H1 (cell line): ENCODE measurements at regions not wholly inside any gene's neighbourhood (a gene's known extent, or its start where the extent isn't known, plus 50 kb on each side); places are given as distances from the start of the nearest gene placed in this dataset.

ENCODE experiments used
- CTCF ChIA-PET: fragments of 300-600 bp; sonication (Branson Sonifier 250); formaldehyde crosslinking; loops from one replicate; lab custom pipeline; 2021; ENCODE audit not compliant: partially characterized antibody; lab: Charles Lee
- POLR2A ChIA-PET: fragments of 300-600 bp; sonication (Branson Sonifier 250); formaldehyde crosslinking; loops from one replicate; lab custom pipeline; 2021; ENCODE audit warnings: inconsistent platforms; ENCODE audit not compliant: partially characterized antibody; lab: Charles Lee
- DNase-seq, 2 experiments: peaks; one replicate each; pipeline versions ENCODE4 v3.0.0 to v3.0.0-alpha.2; 2010 to 2022; ENCODE audit warnings: low spot score in 2 of 2, low read depth in 1 of 2, mixed read lengths in 1 of 2
- FAIRE-seq: peaks from 2 replicates; lab custom pipeline; 2011; peaks lifted over from hg19 to GRCh38; lab: Jason Lieb, UNC
- H2AFZ ChIP-seq: 2 replicates; pipeline ENCODE4 v1.8.1; 2012; ENCODE audit warnings: low read length, inconsistent platforms
- H2AK5ac ChIP-seq: 2 replicates; pipeline ENCODE4 v1.6.1; 2013; ENCODE audit warnings: low read depth, low read length
- H2BK120ac ChIP-seq: replicated peaks from 2 replicates; pipeline ENCODE3; 2013; ENCODE audit warnings: low read depth, low read length, inconsistent platforms
- H2BK12ac ChIP-seq: 2 replicates; pipeline ENCODE4 v1.6.1; 2013; ENCODE audit warnings: low read depth, low read length
- H2BK15ac ChIP-seq: 2 replicates; pipeline ENCODE4 v1.6.1; 2013; ENCODE audit warnings: low read length
- H2BK20ac ChIP-seq: 2 replicates; pipeline ENCODE4 v1.6.1; 2013; ENCODE audit warnings: low read length
- H2BK5ac ChIP-seq: 2 replicates; pipeline ENCODE4 v1.6.1; 2013; ENCODE audit warnings: low read depth, low read length
- H3K14ac ChIP-seq: 2 replicates; pipeline ENCODE4 v1.6.1; 2013; ENCODE audit warnings: inconsistent platforms; ENCODE audit not compliant: insufficient read length
- H3K18ac ChIP-seq: 2 replicates; pipeline ENCODE4 v1.6.1; 2013; ENCODE audit warnings: low read length; ENCODE audit errors: extremely low read depth
- H3K23ac ChIP-seq: 2 replicates; pipeline ENCODE4 v1.6.1; 2013; ENCODE audit warnings: inconsistent platforms; ENCODE audit not compliant: insufficient read length
- H3K23me2 ChIP-seq: 2 replicates; pipeline ENCODE4 v1.6.1; 2013; ENCODE audit warnings: low read depth, low read length
- H3K27ac ChIP-seq: 2 replicates; pipeline ENCODE4 v1.6.1; 2011; ENCODE audit warnings: low read depth, low read length, inconsistent platforms
- H3K27me3 ChIP-seq, 4 experiments: replicated peaks in 1 of 4; 1 replicate in 1 of 4; 2 replicates in 3 of 4; pipeline versions ENCODE4 v1.6.1 to v1.8.1; 2011 to 2013; ENCODE audit warnings: low read length in 3 of 4, mild to moderate bottlenecking in 3 of 4, inconsistent platforms in 2 of 4, mixed read lengths in 2 of 4, moderate library complexity in 1 of 4; ENCODE audit not compliant: control insufficient read depth in 3 of 4, insufficient read depth in 3 of 4; ENCODE audit errors: extremely low read depth in 1 of 4
- H3K36me3 ChIP-seq, 4 experiments: 2 replicates each; pipeline versions ENCODE4 v1.6.1 to v1.8.1; 2011 to 2013; ENCODE audit warnings: mild to moderate bottlenecking in 4 of 4, low read length in 3 of 4, moderate library complexity in 2 of 4, control low read depth in 1 of 4, inconsistent platforms in 1 of 4; ENCODE audit not compliant: insufficient read depth in 4 of 4, control insufficient read depth in 2 of 4
- H3K4ac ChIP-seq: replicated peaks from 2 replicates; pipeline ENCODE3; 2013; ENCODE audit warnings: low read length, low read depth, mixed read lengths, inconsistent platforms; ENCODE audit not compliant: insufficient read length
- H3K4me1 ChIP-seq, 4 experiments: replicated peaks in 1 of 4; 1 replicate in 1 of 4; 2 replicates in 3 of 4; pipeline versions ENCODE4 v1.6.1 to v1.8.1; 2011 to 2013; ENCODE audit warnings: low read length in 3 of 4, inconsistent platforms in 2 of 4, mixed read lengths in 1 of 4; ENCODE audit not compliant: insufficient read depth in 4 of 4, control insufficient read depth in 3 of 4
- H3K4me2 ChIP-seq, 2 experiments: 2 replicates each; pipeline versions ENCODE4 v1.6.1 to v1.8.1; 2011 to 2013; ENCODE audit warnings: low read depth in 2 of 2, low read length in 2 of 2, control low read depth in 1 of 2, inconsistent platforms in 1 of 2, mild to moderate bottlenecking in 1 of 2; ENCODE audit not compliant: insufficient read depth in 1 of 2
- H3K4me3 ChIP-seq, 4 experiments: fragments of 200-600, 300-600 bp in 1 of 4; sonication (generic), shearing (Covaris generic), sonication (Bioruptor Twin) in 1 of 4; 2 replicates each; pipeline versions ENCODE4 v1.5.1 to v1.8.1; 2011 to 2016; ENCODE audit warnings: low read length in 4 of 4, low read depth in 3 of 4, control low read depth in 2 of 4, inconsistent platforms in 2 of 4, mild to moderate bottlenecking in 2 of 4, mixed read lengths in 1 of 4, moderate library complexity in 1 of 4; ENCODE audit not compliant: insufficient read depth in 2 of 4; ENCODE audit errors: extremely low read depth in 1 of 4
- H3K56ac ChIP-seq: replicated peaks from 2 replicates; pipeline ENCODE3; 2013; ENCODE audit warnings: low read depth, mild to moderate bottlenecking, mixed read lengths, low read length, inconsistent platforms; ENCODE audit not compliant: insufficient read length
- H3K79me1 ChIP-seq: 2 replicates; pipeline ENCODE4 v1.6.1; 2013; ENCODE audit warnings: low read depth, low read length, control low read depth
- H3K79me2 ChIP-seq, 2 experiments: 2 replicates each; pipeline versions ENCODE4 v1.6.1 to v1.8.1; 2012 to 2013; ENCODE audit warnings: low read length in 2 of 2, mild to moderate bottlenecking in 2 of 2, inconsistent platforms in 1 of 2; ENCODE audit not compliant: insufficient read depth in 2 of 2, control insufficient read depth in 1 of 2
- H3K9ac ChIP-seq, 4 experiments: replicated peaks in 1 of 4; 1 replicate in 1 of 4; 2 replicates in 3 of 4; pipeline versions ENCODE4 v1.6.1 to v1.8.1; 2011 to 2013; ENCODE audit warnings: low read depth in 3 of 4, low read length in 3 of 4, control low read depth in 2 of 4, mild to moderate bottlenecking in 2 of 4, moderate library complexity in 2 of 4, inconsistent platforms in 1 of 4; ENCODE audit errors: extremely low read depth in 1 of 4
- H3K9me3 ChIP-seq, 2 experiments: 2 replicates each; pipeline versions ENCODE4 v1.6.1 to v1.8.1; 2012 to 2013; ENCODE audit warnings: mild to moderate bottlenecking in 2 of 2, moderate library complexity in 2 of 2, control low read depth in 1 of 2, inconsistent platforms in 1 of 2, low read depth in 1 of 2, low read length in 1 of 2, mixed read lengths in 1 of 2; ENCODE audit not compliant: insufficient read depth in 2 of 2
- H4K20me1 ChIP-seq, 2 experiments: replicated peaks in 1 of 2; 2 replicates each; pipeline versions ENCODE3 to v1.8.1; 2011 to 2013; ENCODE audit warnings: inconsistent platforms in 2 of 2, low read length in 2 of 2, mild to moderate bottlenecking in 1 of 2; ENCODE audit not compliant: insufficient read depth in 2 of 2, control insufficient read depth in 1 of 2
- H4K5ac ChIP-seq: 2 replicates; pipeline ENCODE4 v1.6.1; 2013; ENCODE audit warnings: low read length, low read depth, mixed read lengths, inconsistent platforms; ENCODE audit not compliant: insufficient read length
- H4K8ac ChIP-seq: 2 replicates; pipeline ENCODE4 v1.8.0; 2013; ENCODE audit warnings: mild to moderate bottlenecking, moderate library complexity, low read length, inconsistent platforms; ENCODE audit not compliant: insufficient read depth; ENCODE audit errors: extremely low read depth
- H4K91ac ChIP-seq: replicated peaks from 2 replicates; pipeline ENCODE3; 2013; ENCODE audit warnings: low read length, mixed read lengths, inconsistent platforms; ENCODE audit not compliant: insufficient read length
- CBX5 ChIP-seq: fragments of 300-800, 300-1000 bp; sonication (generic); IDR thresholded peaks from 2 replicates; pipeline ENCODE4 v1.7.1; 2016; ENCODE audit warnings: antibody characterized with exemption, low read length, low read depth
- CTCF ChIP-seq, 3 experiments: IDR thresholded peaks; 1 replicate in 2 of 3; 2 replicates in 1 of 3; pipeline versions ENCODE4 v1.5.1 to v1.6.1; 2011; ENCODE audit warnings: low read length in 3 of 3, mild to moderate bottlenecking in 3 of 3, inconsistent platforms in 2 of 3, low read depth in 1 of 3, moderate library complexity in 1 of 3; ENCODE audit not compliant: insufficient read depth in 1 of 3; ENCODE audit errors: control extremely low read depth in 1 of 3
- HDAC6 ChIP-seq: IDR thresholded peaks from one replicate; pipeline ENCODE4 v1.7.1; 2012; ENCODE audit warnings: low read depth, mild to moderate bottlenecking, inconsistent platforms, low read length, moderate library complexity
- JUND ChIP-seq: IDR thresholded peaks from 2 replicates; pipeline ENCODE4 v1.6.1; 2011; ENCODE audit warnings: mild to moderate bottlenecking, improper control_type of control experiment, low read length
- MAFK ChIP-seq: IDR thresholded peaks from 2 replicates; pipeline ENCODE4 v1.6.1; 2012; ENCODE audit warnings: low read depth, mild to moderate bottlenecking, improper control_type of control experiment, low read length
- RXRA ChIP-seq: IDR thresholded peaks from 2 replicates; pipeline ENCODE4 v1.6.1; 2011; ENCODE audit warnings: low read depth, mild to moderate bottlenecking, low read length, moderate library complexity; ENCODE audit not compliant: insufficient read depth
- SIN3A ChIP-seq, 2 experiments: IDR thresholded peaks in 1 of 2; conservative IDR thresholded peaks in 1 of 2; 2 replicates each; pipeline ENCODE4 v1.6.1; 2011 to 2012; ENCODE audit warnings: low read length in 2 of 2, improper control_type of control experiment in 1 of 2, low read depth in 1 of 2, mild to moderate bottlenecking in 1 of 2
- SP1 ChIP-seq: IDR thresholded peaks from 2 replicates; pipeline ENCODE4 v1.6.1; 2011; ENCODE audit warnings: low read depth, low read length
- SRF ChIP-seq: IDR thresholded peaks from 2 replicates; pipeline ENCODE4 v1.6.1; 2011; ENCODE audit warnings: mild to moderate bottlenecking, low read depth, low read length, moderate library complexity
- YY1 ChIP-seq: IDR thresholded peaks from 2 replicates; pipeline ENCODE4 v1.6.1; 2011; ENCODE audit warnings: low read depth, mild to moderate bottlenecking, low read length
- WGBS, 2 experiments: shearing (Covaris generic) in 1 of 2; methylation state at CpG; one replicate each; pipeline versions ENCODE4 v1.1.6 to v1.1.7; 2013 to 2015; ENCODE audit warnings: low lambda C conversion rate in 2 of 2, mixed read lengths in 2 of 2, inconsistent platforms in 1 of 2, low coverage in 1 of 2, missing lambda C conversion rate in 1 of 2; ENCODE audit not compliant: insufficient replicate concordance in 2 of 2, insufficient coverage in 1 of 2, insufficient read length in 1 of 2; ENCODE audit errors: extremely low coverage in 1 of 2, missing lambda C conversion rate in 1 of 2; 5-methylcytosine and 5-hydroxymethylcytosine counted together

DNA sequence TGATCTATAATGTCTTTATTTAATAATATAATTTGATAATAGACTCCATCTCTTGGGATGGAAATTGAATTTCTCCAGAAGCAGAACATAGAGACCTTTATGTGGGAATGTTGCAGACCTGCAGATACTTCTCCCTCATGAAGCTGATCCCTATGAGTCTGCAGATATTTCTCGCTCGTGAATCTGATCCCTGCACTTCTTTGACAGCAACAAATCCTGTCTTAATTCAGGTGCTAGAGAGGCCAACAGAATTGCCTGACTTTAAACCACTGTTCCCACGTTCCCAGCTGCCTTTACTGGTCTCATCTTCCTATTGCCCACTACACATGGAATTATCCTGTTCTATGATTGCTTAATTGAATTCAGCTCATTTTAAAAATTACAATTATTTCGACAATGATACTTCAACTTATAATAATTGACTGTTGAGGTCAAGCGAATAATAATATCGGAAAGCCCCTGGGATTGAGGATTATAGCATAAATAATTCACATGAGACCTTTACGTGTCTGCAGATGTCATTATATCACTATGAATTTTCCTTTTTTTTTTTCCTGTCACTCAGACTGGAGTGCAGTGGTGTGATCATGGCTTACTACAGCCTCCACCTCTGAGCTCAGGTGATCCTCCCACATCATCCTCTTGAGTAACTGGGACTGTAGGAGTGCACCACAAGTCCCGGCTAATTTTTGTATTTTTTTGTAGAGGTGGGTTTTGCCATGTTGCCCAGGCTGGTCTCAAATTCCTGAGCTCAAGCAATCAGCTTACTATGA, 486.4 kb upstream of the ADARB2 start:
- no peak overlapping the region for H3K9ac ChIP-seq
- FAIRE-seq, result no peak
- H3K27me3 ChIP-seq, result no peaks in the 10 kb centered on the region
- H3K23ac ChIP-seq, result no peak overlapping the region
- CTCF ChIA-PET, result interaction anchor here (0.7 kb wide), 1 partner anchor 585 kb away, joined by 3 read pairs; no protein-coding TSS in a partner anchor
- no peak overlapping the region for H2AK5ac ChIP-seq
- no peak overlapping the region for H4K5ac ChIP-seq
- H3K23me2 ChIP-seq, result no peaks in the 10 kb centered on the region; the same call in 1 of the 2 replicates
- H3K4me3 ChIP-seq, result no peak overlapping the region
- H3K36me3 ChIP-seq, result no peaks in the 10 kb centered on the region
- H3K4ac ChIP-seq, result no peak overlapping the region
- POLR2A ChIA-PET, result interaction anchor here (0.7 kb wide), 1 partner anchor 13 kb away, joined by 5 read pairs; no protein-coding TSS in a partner anchor
- no peak overlapping the region for H2BK5ac ChIP-seq
- no peak overlapping the region for H3K14ac ChIP-seq
- H3K79me2 ChIP-seq, result no peaks in the 10 kb centered on the region
- H2AFZ ChIP-seq, result no peak overlapping the region
- no peak overlapping the region for H3K18ac ChIP-seq
- no peak overlapping the region for H2BK20ac ChIP-seq
- H2BK15ac ChIP-seq, result no peak overlapping the region
- no peak overlapping the region for H3K56ac ChIP-seq
- no peak overlapping the region for H2BK12ac ChIP-seq
- no peaks in the 10 kb centered on the region for H3K4me1 ChIP-seq
- H2BK120ac ChIP-seq, result no peak overlapping the region
- H4K8ac ChIP-seq, result no peak overlapping the region
- WGBS, 2 experiments, result 88% methylated on average over 8 of the region's 8 CpGs; no CpG with 5 or more reads in 1 of the 2 experiments
- H3K4me2 ChIP-seq, result no peak overlapping the region
- H3K9me3 ChIP-seq, result no peaks in the 10 kb centered on the region
- no peak for DNase-seq
- no peaks in the 10 kb centered on the region for H3K79me1 ChIP-seq
- H3K27ac ChIP-seq, result no peak overlapping the region
- no peak overlapping the region for H4K91ac ChIP-seq
- no peaks in the 10 kb centered on the region for H4K20me1 ChIP-seq
- no peak for TF ChIP-seq CTCF (IDR thresholded peaks at IDR 0.05; ENCODE audit: control extremely low read depth in 1 of 3, insufficient read depth in 1 of 3, low read depth in 1 of 3, low read length in 3 of 3)
- TF ChIP-seq CBX5, result no peak
- TF ChIP-seq RXRA, result no peak
- no peak for TF ChIP-seq MAFK
- TF ChIP-seq JUND, result no peak
- TF ChIP-seq YY1, result no peak
- TF ChIP-seq SP1, result no peak
- TF ChIP-seq HDAC6, result no peak
- no peak for TF ChIP-seq SIN3A (conservative IDR thresholded peaks at IDR 0.05 in 1 of 2, IDR thresholded peaks at IDR 0.05 in 1 of 2; ENCODE audit: low read depth in 1 of 2, low read length in 2 of 2)
- no peak for TF ChIP-seq SRF
